Karpas-422 (cell line): ENCODE measurements at regions not wholly inside any gene's neighbourhood (a gene's known extent, or its start where the extent isn't known, plus 50 kb on each side); places are given as distances from the start of the nearest gene placed in this dataset.

Experiments
- DNase-seq: peaks from one replicate; pipeline ENCODE4 v3.0.0-alpha.2; 2015
- H2AFZ ChIP-seq: fragments of 200-600 bp; sonication (generic); 2 replicates; pipeline ENCODE4 v1.6.1; 2014; ENCODE audit warnings: antibody characterized with exemption, low read length, mixed read lengths
- H3K27ac ChIP-seq: fragments of 200-600 bp; sonication (generic); 2 replicates; pipeline ENCODE4 v1.5.1; 2014; ENCODE audit warnings: mild to moderate bottlenecking, low read length, moderate library complexity
- H3K27me3 ChIP-seq: fragments of 200-600 bp; sonication (generic); 2 replicates; pipeline ENCODE4 v1.6.1; 2014; ENCODE audit warnings: low read length, mixed read lengths
- H3K36me3 ChIP-seq: fragments of 200-600 bp; sonication (generic); 2 replicates; pipeline ENCODE4 v1.6.1; 2014; ENCODE audit warnings: low read length, mixed read lengths; ENCODE audit not compliant: insufficient read depth
- H3K4me1 ChIP-seq: fragments of 200-600 bp; sonication (generic); 2 replicates; pipeline ENCODE4 v1.6.1; 2014; ENCODE audit warnings: mild to moderate bottlenecking, low read length, mixed read lengths
- H3K4me2 ChIP-seq: fragments of 200-600 bp; sonication (generic); 2 replicates; pipeline ENCODE4 v1.6.1; 2014; ENCODE audit warnings: low read length, low read depth, mild to moderate bottlenecking; ENCODE audit not compliant: poor library complexity, severe bottlenecking
- H3K4me3 ChIP-seq: fragments of 200-600 bp; sonication (generic); 2 replicates; pipeline ENCODE4 v1.5.1; 2014; ENCODE audit warnings: mild to moderate bottlenecking, antibody characterized with exemption, low read length, mixed read lengths
- H3K79me2 ChIP-seq: fragments of 200-600 bp; sonication (generic); 2 replicates; pipeline ENCODE4 v1.6.1; 2014; ENCODE audit warnings: mild to moderate bottlenecking, low read length, mixed read lengths
- H3K9ac ChIP-seq: fragments of 200-600 bp; sonication (generic); 2 replicates; pipeline ENCODE4 v1.6.0; 2014; ENCODE audit warnings: low read length
- H3K9me2 ChIP-seq: fragments of 200-600 bp; sonication (generic), shearing (Covaris generic); replicated peaks from 2 replicates; pipeline ENCODE4 v1.6.0; 2014; ENCODE audit warnings: mild to moderate bottlenecking, low read length, moderate library complexity; ENCODE audit not compliant: insufficient read depth
- H3K9me3 ChIP-seq: fragments of 300-700, 200-600 bp; sonication (generic); 2 replicates; pipeline ENCODE4 v1.6.1; 2014; ENCODE audit warnings: low read length, mixed read lengths
- H4K20me1 ChIP-seq: fragments of 200-600 bp; sonication (generic); 2 replicates; pipeline ENCODE4 v1.6.1; 2014; ENCODE audit warnings: mild to moderate bottlenecking, antibody characterized with exemption, low read length, low read depth; ENCODE audit not compliant: insufficient read depth

DNA sequence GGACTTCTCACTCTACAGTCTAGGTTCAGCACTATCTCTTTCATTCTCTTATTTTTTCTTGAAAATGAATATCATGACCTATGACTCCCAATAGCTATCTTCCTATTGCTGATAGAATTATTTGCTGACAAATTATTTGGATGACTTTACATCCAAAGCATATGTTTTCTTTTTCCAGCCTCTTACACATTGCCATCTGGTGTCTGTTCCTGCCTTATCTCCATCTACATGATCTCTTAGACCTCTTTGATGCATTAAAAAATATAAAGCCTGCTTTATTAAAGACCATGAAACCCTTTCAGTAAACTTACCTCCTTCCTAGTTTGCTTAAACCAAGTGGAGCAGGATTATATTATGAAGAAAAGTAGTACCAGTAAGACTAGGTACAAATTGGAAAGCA, 700.9 kb upstream of the CXADR start:
- H3K4me1 ChIP-seq = no peaks in the 10 kb centered on the region
- no peak overlapping the region for H3K4me3 ChIP-seq
- H3K36me3 ChIP-seq = no peaks in the 10 kb centered on the region
- no peak overlapping the region for H3K27ac ChIP-seq
- no peak overlapping the region for H3K4me2 ChIP-seq
- no peak overlapping the region for H2AFZ ChIP-seq
- H3K27me3 ChIP-seq = no peaks in the 10 kb centered on the region
- H3K9ac ChIP-seq = no peak overlapping the region
- H3K9me3 ChIP-seq = peaks cover 50% of the 10 kb centered on the region
- no peaks in the 10 kb centered on the region for H3K9me2 ChIP-seq
- no peaks in the 10 kb centered on the region for H3K79me2 ChIP-seq
- no peaks in the 10 kb centered on the region for H4K20me1 ChIP-seq
- DNase-seq = no peak

DNA sequence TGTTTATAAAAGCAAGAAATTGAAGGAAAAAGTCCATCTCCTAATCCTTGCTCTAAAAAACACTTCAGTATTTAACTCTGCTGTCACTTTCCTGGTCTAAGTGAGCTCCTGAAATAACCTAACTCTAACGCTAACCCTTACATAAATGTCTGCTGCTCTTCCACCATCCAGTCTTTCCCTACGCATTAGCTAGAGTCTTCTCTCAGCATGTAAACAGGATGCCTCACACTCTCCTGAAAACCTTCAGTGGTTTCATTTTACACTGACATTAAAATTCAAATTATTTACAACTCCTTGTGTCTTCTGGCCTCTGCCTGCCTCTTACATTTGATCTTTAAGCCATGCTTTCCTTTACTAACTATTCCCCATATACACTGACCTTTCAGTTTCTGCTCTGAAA, 697.6 kb upstream of the CXADR start:
- no peak overlapping the region for H3K4me2 ChIP-seq
- H4K20me1 ChIP-seq = no peaks in the 10 kb centered on the region
- H3K27ac ChIP-seq = no peak overlapping the region
- no peaks in the 10 kb centered on the region for H3K79me2 ChIP-seq
- no peaks in the 10 kb centered on the region for H3K9me2 ChIP-seq
- H3K9me3 ChIP-seq = peaks cover 35% of the 10 kb centered on the region
- no peak overlapping the region for H3K9ac ChIP-seq
- H3K4me1 ChIP-seq = no peaks in the 10 kb centered on the region
- no peaks in the 10 kb centered on the region for H3K36me3 ChIP-seq
- no peaks in the 10 kb centered on the region for H3K27me3 ChIP-seq
- no peak overlapping the region for H2AFZ ChIP-seq
- no peak for DNase-seq
- H3K4me3 ChIP-seq = no peak overlapping the region

DNA sequence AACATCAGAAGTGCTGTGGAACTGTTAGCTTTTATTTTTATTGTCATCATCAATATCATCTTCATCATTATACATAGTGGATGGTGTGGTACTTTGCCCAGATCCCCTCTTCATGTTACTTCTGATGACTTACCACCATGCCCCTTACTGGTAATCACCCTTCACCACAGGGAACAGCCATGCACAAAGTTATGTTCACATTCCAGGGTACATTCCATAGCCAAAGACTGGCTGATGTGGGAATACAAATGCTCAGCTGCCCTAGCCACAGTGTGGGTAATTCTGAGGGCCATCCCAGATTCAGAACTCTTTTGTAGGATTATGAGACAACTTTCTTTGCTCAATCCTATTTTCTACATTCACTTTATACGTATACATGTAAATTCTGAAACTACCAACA, 691.3 kb upstream of the CXADR start:
- no peak overlapping the region for H3K4me2 ChIP-seq
- H3K36me3 ChIP-seq = no peaks in the 10 kb centered on the region
- H3K79me2 ChIP-seq = no peaks in the 10 kb centered on the region
- H2AFZ ChIP-seq = no peak overlapping the region
- no peak overlapping the region for H3K4me3 ChIP-seq
- no peak overlapping the region for H3K9ac ChIP-seq
- no peaks in the 10 kb centered on the region for H4K20me1 ChIP-seq
- H3K27me3 ChIP-seq = no peaks in the 10 kb centered on the region
- DNase-seq = no peak
- H3K9me2 ChIP-seq = no peaks in the 10 kb centered on the region
- H3K9me3 ChIP-seq = peaks cover 39% of the 10 kb centered on the region
- no peak overlapping the region for H3K27ac ChIP-seq
- H3K4me1 ChIP-seq = no peaks in the 10 kb centered on the region

DNA sequence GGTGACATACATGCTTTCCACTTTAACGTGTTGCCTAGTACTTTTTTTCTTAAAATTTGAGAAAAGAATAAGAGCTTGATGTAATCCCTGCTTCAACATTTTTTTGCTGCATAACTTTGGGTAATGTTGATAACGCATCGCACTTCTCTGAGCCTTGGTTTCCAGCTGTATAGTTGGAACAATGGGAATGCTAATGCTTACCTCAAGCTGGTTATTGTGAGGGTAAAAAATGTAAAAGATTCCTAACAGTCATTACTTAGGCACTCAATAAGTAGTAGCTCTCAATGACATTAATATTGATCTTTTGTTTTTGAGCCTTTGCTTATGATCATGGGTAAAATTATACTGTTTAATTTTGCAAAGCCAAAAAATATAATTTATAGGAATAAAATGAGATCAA, 683.3 kb upstream of the CXADR start:
- Histone ChIP-seq H3K9me2 (no peaks in the 10 kb centered on the region), H3K4me3 (no peak overlapping the region), H3K36me3 (no peaks in the 10 kb centered on the region), H3K27ac (no peak overlapping the region), H2AFZ (no peak overlapping the region), H3K4me2 (no peak overlapping the region), H3K4me1 (no peaks in the 10 kb centered on the region), H3K9me3 (peaks cover 31% of the 10 kb centered on the region), H4K20me1 (no peaks in the 10 kb centered on the region), H3K9ac (no peak overlapping the region), H3K27me3 (no peaks in the 10 kb centered on the region), H3K79me2 (no peaks in the 10 kb centered on the region)
- DNase-seq = no peak

DNA sequence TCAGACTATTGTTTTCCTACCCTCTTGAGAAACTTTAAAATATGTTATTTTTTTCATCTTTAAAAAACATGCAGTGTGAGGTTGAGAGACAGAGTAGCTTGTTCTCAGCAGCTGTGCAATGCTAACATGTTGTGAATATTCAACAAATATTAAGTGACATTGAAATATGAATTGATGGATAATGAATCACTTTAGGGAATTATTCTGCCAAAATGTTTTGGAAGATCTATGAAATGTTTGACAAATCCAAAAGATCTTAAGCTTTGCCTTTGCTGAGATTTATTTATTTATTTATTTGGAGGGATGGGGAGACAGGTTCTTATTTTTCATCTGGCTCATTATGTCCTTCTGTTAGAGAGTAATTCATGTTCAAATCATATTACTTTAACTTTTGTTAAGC, 680.1 kb upstream of the CXADR start:
- H3K27ac ChIP-seq = no peak overlapping the region
- no peak overlapping the region for H3K4me3 ChIP-seq
- no peaks in the 10 kb centered on the region for H3K4me1 ChIP-seq
- peaks cover 29% of the 10 kb centered on the region for H3K9me3 ChIP-seq
- H3K79me2 ChIP-seq = no peaks in the 10 kb centered on the region
- H3K4me2 ChIP-seq = no peak overlapping the region
- no peaks in the 10 kb centered on the region for H3K27me3 ChIP-seq
- DNase-seq = no peak
- H2AFZ ChIP-seq = no peak overlapping the region
- no peaks in the 10 kb centered on the region for H4K20me1 ChIP-seq
- no peaks in the 10 kb centered on the region for H3K36me3 ChIP-seq
- no peaks in the 10 kb centered on the region for H3K9me2 ChIP-seq
- H3K9ac ChIP-seq = no peak overlapping the region

DNA sequence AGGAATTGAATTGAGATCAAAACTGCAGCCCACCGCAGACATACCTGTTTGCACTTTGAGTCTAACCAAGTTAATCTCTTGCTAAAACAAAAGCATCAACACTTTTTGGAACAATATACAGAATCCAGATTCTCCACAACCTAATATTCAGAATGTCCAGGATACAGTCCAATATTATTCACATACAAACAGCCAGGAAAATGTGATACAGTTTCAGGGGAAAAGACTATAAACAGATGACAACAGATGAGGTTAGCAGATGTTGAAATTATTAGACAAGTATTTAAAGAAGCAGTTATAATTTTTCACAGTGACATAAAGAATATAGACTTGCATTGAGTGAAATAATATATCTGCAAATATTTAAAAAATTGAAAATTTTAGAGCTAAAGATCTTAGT, 678.1 kb upstream of the CXADR start:
- no peak overlapping the region for H3K9ac ChIP-seq
- no peak for DNase-seq

DNA sequence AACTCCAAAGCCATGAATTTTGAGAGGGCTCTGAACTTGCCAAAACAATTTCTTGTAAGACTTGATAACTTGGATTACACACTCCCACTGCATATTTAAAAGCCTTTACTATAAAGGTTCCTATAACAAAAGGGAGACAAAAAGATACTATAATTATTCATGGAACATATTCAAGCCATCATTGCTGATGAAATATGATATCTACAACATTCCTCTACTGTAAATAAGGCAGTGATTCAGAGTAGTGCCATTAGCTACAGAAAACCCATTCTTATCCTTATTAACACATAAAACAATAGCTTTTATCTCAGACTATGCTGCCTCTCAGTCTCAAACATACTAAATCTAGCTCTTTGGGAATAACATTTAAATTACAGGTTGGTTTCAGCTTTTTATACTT, 675.5 kb upstream of the CXADR start:
- Histone ChIP-seq H3K79me2 (no peaks in the 10 kb centered on the region), H3K9ac (no peak overlapping the region), H3K36me3 (no peaks in the 10 kb centered on the region), H3K27me3 (no peaks in the 10 kb centered on the region), H4K20me1 (no peaks in the 10 kb centered on the region), H3K4me2 (no peak overlapping the region), H3K9me3 (peaks cover 26% of the 10 kb centered on the region), H3K9me2 (no peaks in the 10 kb centered on the region), H3K27ac (no peak overlapping the region), H3K4me3 (no peak overlapping the region), H2AFZ (no peak overlapping the region), H3K4me1 (no peaks in the 10 kb centered on the region)
- no peak for DNase-seq

More for the DNA sequence above, 678.1 kb upstream of the CXADR start:
- Histone ChIP-seq H3K9me3 (peaks cover 29% of the 10 kb centered on the region), H3K27me3 (no peaks in the 10 kb centered on the region), H3K9me2 (no peaks in the 10 kb centered on the region), H3K4me1 (no peaks in the 10 kb centered on the region), H2AFZ (no peak overlapping the region), H3K4me2 (no peak overlapping the region), H3K79me2 (no peaks in the 10 kb centered on the region), H3K27ac (no peak overlapping the region), H4K20me1 (no peaks in the 10 kb centered on the region), H3K36me3 (no peaks in the 10 kb centered on the region), H3K4me3 (no peak overlapping the region)

DNA sequence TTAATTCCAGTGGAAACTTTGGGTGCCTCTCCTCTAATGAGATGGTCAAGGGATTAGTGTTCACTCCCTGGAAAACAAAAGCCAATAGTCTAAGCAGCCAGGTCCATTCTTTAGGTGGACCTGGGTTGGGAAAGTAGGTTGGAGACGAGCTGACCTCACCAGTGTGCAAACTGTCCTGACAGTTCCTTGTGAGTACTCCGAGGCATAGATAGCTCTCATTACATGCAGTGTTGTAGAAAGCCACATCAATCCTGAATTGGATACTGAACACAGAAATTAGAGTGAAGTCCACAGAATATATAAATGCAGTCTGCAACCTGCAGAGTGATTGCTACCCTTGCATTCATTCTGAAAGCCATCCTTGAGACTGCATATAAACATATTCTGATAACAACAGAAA, 675.1 kb upstream of the CXADR start:
- DNase-seq = no peak
- Histone ChIP-seq H2AFZ (no peak overlapping the region), H3K4me1 (no peaks in the 10 kb centered on the region), H3K9me2 (no peaks in the 10 kb centered on the region), H4K20me1 (no peaks in the 10 kb centered on the region), H3K36me3 (no peaks in the 10 kb centered on the region), H3K79me2 (no peaks in the 10 kb centered on the region), H3K9me3 (peaks cover 25% of the 10 kb centered on the region), H3K9ac (no peak overlapping the region), H3K27me3 (no peaks in the 10 kb centered on the region), H3K4me3 (no peak overlapping the region), H3K27ac (no peak overlapping the region), H3K4me2 (no peak overlapping the region)

DNA sequence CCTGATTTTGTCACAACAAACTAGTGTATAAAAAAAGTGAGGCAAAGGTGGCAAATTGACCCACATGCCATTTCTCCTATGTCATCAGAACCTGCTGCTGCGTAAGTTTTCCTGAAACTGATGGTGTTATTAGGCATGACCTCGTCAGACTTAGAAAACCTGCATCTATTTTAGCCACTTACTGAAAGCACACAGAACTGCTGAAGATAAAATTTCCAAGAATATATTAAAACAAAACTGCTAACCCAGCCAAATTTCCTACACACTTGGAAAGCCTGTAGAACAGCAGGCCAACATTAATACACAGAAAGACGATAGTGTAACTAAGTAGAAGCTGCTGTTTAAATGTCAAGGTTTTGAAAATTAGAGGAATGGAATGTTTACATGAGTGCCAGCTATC, 674.5 kb upstream of the CXADR start:
- no peak overlapping the region for H3K4me2 ChIP-seq
- H3K9ac ChIP-seq = no peak overlapping the region
- no peak overlapping the region for H3K4me3 ChIP-seq
- no peaks in the 10 kb centered on the region for H3K36me3 ChIP-seq
- no peaks in the 10 kb centered on the region for H3K4me1 ChIP-seq
- H3K9me3 ChIP-seq = peaks cover 26% of the 10 kb centered on the region
- DNase-seq = no peak
- H4K20me1 ChIP-seq = no peaks in the 10 kb centered on the region
- no peaks in the 10 kb centered on the region for H3K27me3 ChIP-seq
- H3K79me2 ChIP-seq = no peaks in the 10 kb centered on the region
- H2AFZ ChIP-seq = no peak overlapping the region
- H3K9me2 ChIP-seq = no peaks in the 10 kb centered on the region
- no peak overlapping the region for H3K27ac ChIP-seq
